Naive thymus-derived CD4-positive, alpha-beta T cell (primary cell): ENCODE measurements at regions not wholly inside any gene's neighbourhood (a gene's known extent, or its start where the extent isn't known, plus 50 kb on each side); places are given as distances from the start of the nearest gene placed in this dataset.

Source experiments
- ATAC-seq: fragments of 150-1000 bp; cut with Tn5 transposase; 2 replicates; pipeline ENCODE4 v1.10.0; 2021; ENCODE audit warnings: mild to moderate bottlenecking, moderate library complexity
- CTCF ChIA-PET: fragments of 350-600 bp; sonication (Branson Sonifier 250); formaldehyde crosslinking; loops from one replicate; lab custom pipeline; 2021; ENCODE audit warnings: antibody characterized with exemption; lab: Charles Lee
- POLR2A ChIA-PET: fragments of 350-600 bp; sonication (Branson Sonifier 250); formaldehyde crosslinking; loops from one replicate; lab custom pipeline; 2021; ENCODE audit warnings: antibody characterized with exemption, inconsistent platforms; lab: Charles Lee
- DNase-seq, 9 donors: peaks; one replicate each; pipeline versions ENCODE4 v3.0.0 to v3.0.0-alpha.2; 2020 to 2022; ENCODE audit warnings: mixed read lengths in 1 of 9
- H3K27ac ChIP-seq: one replicate; pipeline ENCODE4 v1.7.0; 2013; ENCODE audit warnings: mild to moderate bottlenecking, low read depth, low read length, moderate library complexity
- H3K27me3 ChIP-seq, 2 donors: one replicate each; pipeline ENCODE4 v1.7.0; 2013; ENCODE audit warnings: low read length in 2 of 2, mild to moderate bottlenecking in 2 of 2, moderate library complexity in 2 of 2; ENCODE audit not compliant: control insufficient read depth in 2 of 2, insufficient read depth in 2 of 2
- H3K36me3 ChIP-seq, 3 experiments: 1 replicate in 2 of 3; 2 replicates in 1 of 3; pipeline ENCODE4 v1.7.0; 2013; ENCODE audit warnings: low read length in 3 of 3, mild to moderate bottlenecking in 3 of 3, moderate library complexity in 1 of 3; ENCODE audit not compliant: insufficient read depth in 3 of 3, control insufficient read depth in 2 of 3
- H3K4me1 ChIP-seq, 2 donors: one replicate each; pipeline ENCODE4 v1.7.0; 2013; ENCODE audit warnings: low read length in 2 of 2, mild to moderate bottlenecking in 2 of 2, moderate library complexity in 1 of 2; ENCODE audit not compliant: control insufficient read depth in 2 of 2, insufficient read depth in 2 of 2
- H3K4me3 ChIP-seq: 2 replicates; pipeline ENCODE4 v1.7.0; 2013; ENCODE audit warnings: mild to moderate bottlenecking, low read length
- H3K9me3 ChIP-seq, 3 experiments: 1 replicate in 2 of 3; 2 replicates in 1 of 3; pipeline ENCODE4 v1.7.0; 2013; ENCODE audit warnings: low read length in 3 of 3; ENCODE audit not compliant: control insufficient read depth in 2 of 3
- H3K27ac Mint-ChIP-seq, 9 donors: one replicate each; pipeline ENCODE4 v1.8.0; 2020 to 2022; ENCODE audit warnings: mixed read lengths in 9 of 9, mild to moderate bottlenecking in 8 of 9, moderate library complexity in 5 of 9, inconsistent platforms in 2 of 9
- H3K27me3 Mint-ChIP-seq, 5 donors: one replicate each; pipeline ENCODE4 v1.8.0; 2021 to 2022; ENCODE audit warnings: mixed read lengths in 5 of 5, mild to moderate bottlenecking in 1 of 5
- H3K36me3 Mint-ChIP-seq, 5 donors: one replicate each; pipeline ENCODE4 v1.8.0; 2020 to 2022; ENCODE audit warnings: mixed read lengths in 5 of 5, mild to moderate bottlenecking in 3 of 5, inconsistent platforms in 1 of 5
- H3K4me1 Mint-ChIP-seq, 7 donors: one replicate each; pipeline ENCODE4 v1.8.0; 2020 to 2022; ENCODE audit warnings: mixed read lengths in 7 of 7, mild to moderate bottlenecking in 3 of 7, inconsistent platforms in 1 of 7
- H3K4me3 Mint-ChIP-seq, 10 donors: one replicate each; pipeline ENCODE4 v1.8.0; 2020 to 2022; ENCODE audit warnings: mild to moderate bottlenecking in 10 of 10, mixed read lengths in 10 of 10, moderate library complexity in 6 of 10, inconsistent platforms in 2 of 10
- H3K9me3 Mint-ChIP-seq, 11 donors: one replicate each; pipeline ENCODE4 v1.8.0; 2020 to 2022; ENCODE audit warnings: mixed read lengths in 11 of 11, mild to moderate bottlenecking in 4 of 11, inconsistent platforms in 1 of 11, moderate library complexity in 1 of 11
- intact Hi-C, 2 donors: fragments of 100-400 bp; cut with micrococcal nuclease; formaldehyde crosslinking; loops; one replicate each; pipeline ENCODE4 v1.15.1; 2023

DNA sequence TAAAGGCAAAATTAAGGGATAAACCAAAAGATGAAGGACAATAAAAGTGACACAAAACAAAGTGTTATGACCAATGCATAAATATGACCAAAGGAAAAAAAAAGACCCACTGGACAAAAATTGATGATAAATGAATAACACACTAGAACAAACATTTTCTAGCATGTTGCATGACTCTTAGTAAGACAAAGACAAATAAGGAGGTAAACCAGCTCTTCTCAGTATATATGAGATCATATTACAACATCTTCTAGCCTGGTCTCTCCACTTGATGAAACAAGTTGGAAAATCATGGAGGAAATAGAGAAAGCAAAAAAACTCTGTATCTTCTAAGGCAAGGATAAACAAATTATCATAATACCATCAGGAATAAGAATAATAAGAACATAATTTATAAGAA, 163.9 kb upstream of the GBE1 start:
- Histone ChIP-seq H3K4me1 (no peaks in the 10 kb centered on the region), H3K27me3 (no peaks in the 10 kb centered on the region), H3K36me3 (no peaks in the 10 kb centered on the region), H3K27ac (no peak overlapping the region), H3K4me3 (no peak overlapping the region), H3K9me3 (no peaks in the 10 kb centered on the region)
- Mint-ChIP-seq H3K9me3 (no peaks in the 10 kb centered on the region), H3K36me3 (no peaks in the 10 kb centered on the region), H3K27ac (no peak overlapping the region), H3K4me1 (no peaks in the 10 kb centered on the region), H3K27me3 (peaks cover 0 to 12% (median 11%) of the 10 kb centered on the region in 5 donors), H3K4me3 (no peak overlapping the region)
- ChIA-PET POLR2A (no interaction called here), CTCF (no interaction called here)
- DNase-seq, result no peak
- intact Hi-C loops, result no loop called here
- no peak for ATAC-seq

DNA sequence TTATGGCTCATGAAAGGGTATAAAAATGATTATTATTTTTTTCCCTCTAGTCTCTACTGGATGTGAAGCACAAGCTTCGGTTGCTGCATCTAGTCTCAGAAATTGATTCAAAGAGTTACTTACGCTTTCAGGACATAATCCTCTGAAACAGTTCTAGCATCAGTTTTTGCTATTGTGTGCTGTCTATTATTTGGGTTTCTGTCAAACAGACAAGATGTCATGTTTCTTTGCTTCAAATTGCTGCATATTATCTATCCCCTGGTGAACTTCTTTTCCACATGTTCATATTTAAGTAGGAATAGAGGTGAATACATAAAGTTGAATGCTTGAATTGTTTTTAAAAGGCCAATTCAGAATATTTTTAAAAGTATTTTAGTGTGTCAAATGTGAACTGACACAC, 161.6 kb upstream of the GBE1 start:
- intact Hi-C loops, result no loop called here
- H3K27ac Mint-ChIP-seq, result no peak overlapping the region
- no peaks in the 10 kb centered on the region for H3K36me3 Mint-ChIP-seq
- CTCF ChIA-PET, result no interaction called here
- no peaks in the 10 kb centered on the region for H3K4me1 Mint-ChIP-seq
- no peak overlapping the region for H3K4me3 Mint-ChIP-seq
- H3K9me3 ChIP-seq, result no peaks in the 10 kb centered on the region
- POLR2A ChIA-PET, result no interaction called here
- H3K27me3 Mint-ChIP-seq, result peaks cover 0 to 16% (median 12%) of the 10 kb centered on the region in 5 donors
- no peaks in the 10 kb centered on the region for H3K4me1 ChIP-seq
- H3K27ac ChIP-seq, result no peak overlapping the region
- no peak for ATAC-seq
- no peak for DNase-seq
- H3K27me3 ChIP-seq, result no peaks in the 10 kb centered on the region
- no peaks in the 10 kb centered on the region for H3K36me3 ChIP-seq
- no peak overlapping the region for H3K4me3 ChIP-seq
- no peaks in the 10 kb centered on the region for H3K9me3 Mint-ChIP-seq

DNA sequence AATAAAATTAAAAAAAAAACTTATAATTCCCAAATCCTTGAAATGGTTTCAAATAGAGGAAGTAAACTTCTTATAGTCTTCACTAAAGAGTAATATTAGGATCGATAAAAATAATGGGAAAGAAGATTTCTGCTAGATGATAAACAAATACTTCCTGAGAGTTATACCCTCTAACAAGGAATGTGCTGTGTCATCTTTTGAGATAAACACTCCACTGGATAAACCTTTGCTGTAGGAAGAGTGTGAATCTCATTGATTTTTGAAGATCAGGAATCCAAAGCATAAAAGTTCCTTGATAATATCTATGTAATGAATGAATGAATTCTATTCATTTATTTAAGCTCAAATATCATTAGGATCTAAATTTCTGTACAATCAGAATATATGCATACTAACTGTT, 161.0 kb upstream of the GBE1 start:
- H3K9me3 ChIP-seq, result no peaks in the 10 kb centered on the region
- H3K4me3 Mint-ChIP-seq, result no peak overlapping the region
- H3K27me3 ChIP-seq, result no peaks in the 10 kb centered on the region
- no peak overlapping the region for H3K27ac Mint-ChIP-seq
- no peak for DNase-seq
- H3K36me3 ChIP-seq, result no peaks in the 10 kb centered on the region
- no peak overlapping the region for H3K4me3 ChIP-seq
- H3K4me1 ChIP-seq, result no peaks in the 10 kb centered on the region
- peaks cover 0 to 18% (median 12%) of the 10 kb centered on the region in 5 donors for H3K27me3 Mint-ChIP-seq
- POLR2A ChIA-PET, result no interaction called here
- no peak overlapping the region for H3K27ac ChIP-seq
- intact Hi-C loops, result no loop called here
- no peaks in the 10 kb centered on the region for H3K36me3 Mint-ChIP-seq
- ATAC-seq, result no peak
- CTCF ChIA-PET, result no interaction called here
- no peaks in the 10 kb centered on the region for H3K4me1 Mint-ChIP-seq
- no peaks in the 10 kb centered on the region for H3K9me3 Mint-ChIP-seq

DNA sequence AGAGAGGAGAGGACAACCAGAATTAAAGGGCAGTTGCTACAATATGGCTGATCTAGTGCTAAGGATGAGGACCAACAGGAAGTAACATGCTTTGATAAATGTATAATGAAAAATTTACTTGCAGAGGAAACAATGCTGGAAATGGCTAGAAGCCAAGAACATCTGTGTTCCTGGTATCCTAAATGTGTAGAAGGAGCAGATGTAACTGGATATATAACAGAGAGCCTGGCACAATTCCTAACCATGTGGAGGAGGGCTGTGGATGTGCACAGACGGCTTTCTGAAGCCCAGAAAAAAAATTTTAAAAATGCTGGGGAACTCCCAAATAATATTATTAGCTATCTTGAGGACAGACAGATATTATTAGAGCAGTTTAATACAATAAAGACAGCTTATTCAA, 159.4 kb upstream of the GBE1 start:
- ChIA-PET CTCF (interaction anchor here (0.6 kb wide), 1 partner anchor 618 kb away, joined by 3 read pairs; no protein-coding TSS in a partner anchor), POLR2A (no interaction called here)
- no peak overlapping the region for H3K27ac ChIP-seq
- H3K4me3 Mint-ChIP-seq, result no peak overlapping the region
- H3K4me1 ChIP-seq, result no peaks in the 10 kb centered on the region
- no peak overlapping the region for H3K27ac Mint-ChIP-seq
- H3K36me3 Mint-ChIP-seq, result no peaks in the 10 kb centered on the region
- no peak overlapping the region for H3K4me3 ChIP-seq
- DNase-seq (no peak), ATAC-seq (no peak)
- no peaks in the 10 kb centered on the region for H3K36me3 ChIP-seq
- peaks cover 0 to 2% (median 0%) of the 10 kb centered on the region in 11 donors for H3K9me3 Mint-ChIP-seq
- H3K27me3 ChIP-seq, result no peaks in the 10 kb centered on the region
- intact Hi-C loops, result no loop called here
- peaks cover 0 to 18% (median 4%) of the 10 kb centered on the region in 5 donors for H3K27me3 Mint-ChIP-seq
- H3K9me3 ChIP-seq, result no peaks in the 10 kb centered on the region
- no peaks in the 10 kb centered on the region for H3K4me1 Mint-ChIP-seq

DNA sequence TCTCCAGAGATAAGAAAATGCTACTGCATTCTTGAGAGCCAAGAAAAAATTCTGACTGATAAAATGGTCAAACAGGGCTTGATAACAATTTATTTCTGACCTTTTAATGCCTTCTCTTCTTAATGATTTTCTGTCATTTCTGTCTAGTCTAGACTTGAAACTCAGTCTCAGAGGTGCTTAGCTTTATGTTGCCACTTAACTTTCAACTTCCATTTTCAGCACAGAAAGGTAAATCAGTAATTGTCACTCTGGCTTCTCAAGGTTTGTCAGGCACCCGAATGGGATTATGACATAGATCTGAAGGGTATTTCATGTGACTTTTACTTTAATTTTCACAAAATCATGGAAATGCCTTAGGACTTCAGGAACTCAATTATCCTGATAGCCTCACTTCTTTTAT, 155.4 kb upstream of the GBE1 start:
- Mint-ChIP-seq H3K36me3 (no peaks in the 10 kb centered on the region), H3K9me3 (peaks cover 0 to 2% (median 0%) of the 10 kb centered on the region in 11 donors), H3K4me1 (no peaks in the 10 kb centered on the region), H3K27me3 (peaks cover 0 to 12% (median 4%) of the 10 kb centered on the region in 5 donors), H3K27ac (no peak overlapping the region), H3K4me3 (no peak overlapping the region)
- ChIA-PET CTCF (no interaction called here), POLR2A (no interaction called here)
- H3K9me3 ChIP-seq, result no peaks in the 10 kb centered on the region
- intact Hi-C loops, result loop anchor here in 1 of 2 donors (10.0 kb wide), 2 partner anchors 252 to 1162 kb away; no protein-coding TSS in a partner anchor
- DNase-seq, result no peak
- no peaks in the 10 kb centered on the region for H3K4me1 ChIP-seq
- H3K27me3 ChIP-seq, result no peaks in the 10 kb centered on the region
- no peak for ATAC-seq
- no peak overlapping the region for H3K4me3 ChIP-seq
- no peak overlapping the region for H3K27ac ChIP-seq
- H3K36me3 ChIP-seq, result no peaks in the 10 kb centered on the region

DNA sequence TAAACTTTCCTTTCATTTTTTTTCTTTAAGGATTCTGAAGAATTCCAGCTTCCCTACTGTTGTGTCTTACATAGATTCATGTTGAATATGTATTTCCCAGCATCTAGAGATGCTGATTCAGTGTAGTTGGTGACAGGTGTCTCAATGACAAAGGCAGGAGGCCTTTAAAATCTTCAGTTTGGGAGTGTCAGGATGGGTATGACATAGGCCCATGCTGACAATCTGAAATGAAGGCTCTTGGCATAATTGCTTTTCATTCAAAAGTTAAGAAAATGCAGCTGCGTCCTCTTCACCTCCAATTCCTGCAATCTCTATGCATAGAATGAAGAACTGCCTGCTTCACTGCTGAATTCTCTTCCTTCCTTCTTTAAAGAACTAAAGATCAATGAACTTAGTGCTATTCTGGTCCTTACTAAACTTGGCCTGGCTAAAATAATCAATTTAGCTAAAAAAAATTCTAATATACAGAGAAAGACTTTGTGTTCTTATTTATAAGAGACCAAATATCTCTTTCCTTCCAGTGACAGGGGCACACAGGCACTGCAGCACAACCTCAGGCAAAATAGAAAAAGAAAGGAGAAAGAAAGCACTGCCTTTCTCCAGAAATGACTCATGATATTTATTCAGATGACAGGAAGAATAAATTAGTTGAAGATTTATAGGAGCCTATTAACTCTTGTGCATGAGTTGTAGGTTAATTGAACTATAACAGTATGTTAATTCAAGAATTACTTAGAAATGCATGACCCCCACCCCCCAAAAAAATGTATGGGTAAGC, 152.6 kb upstream of the GBE1 start:
- no peak for DNase-seq
- POLR2A ChIA-PET, result no interaction called here
- intact Hi-C loops, result loop anchor here (5.0 to 10.0 kb wide), 4 partner anchors 247 to 1608 kb away; no protein-coding TSS in a partner anchor
- CTCF ChIA-PET, result no interaction called here
- peaks cover 0 to 2% (median 0%) of the 10 kb centered on the region in 7 donors for H3K4me1 Mint-ChIP-seq
- Histone ChIP-seq H3K36me3 (no peaks in the 10 kb centered on the region), H3K9me3 (no peaks in the 10 kb centered on the region), H3K4me3 (no peak overlapping the region), H3K27me3 (no peaks in the 10 kb centered on the region), H3K27ac (no peak overlapping the region), H3K4me1 (no peaks in the 10 kb centered on the region)
- peaks cover 0 to 2% (median 0%) of the 10 kb centered on the region in 11 donors for H3K9me3 Mint-ChIP-seq
- no peak for ATAC-seq
- H3K27ac Mint-ChIP-seq, result no peak overlapping the region
- no peaks in the 10 kb centered on the region for H3K36me3 Mint-ChIP-seq
- no peak overlapping the region for H3K4me3 Mint-ChIP-seq
- peaks cover 0 to 13% (median under 1%) of the 10 kb centered on the region in 5 donors for H3K27me3 Mint-ChIP-seq

DNA sequence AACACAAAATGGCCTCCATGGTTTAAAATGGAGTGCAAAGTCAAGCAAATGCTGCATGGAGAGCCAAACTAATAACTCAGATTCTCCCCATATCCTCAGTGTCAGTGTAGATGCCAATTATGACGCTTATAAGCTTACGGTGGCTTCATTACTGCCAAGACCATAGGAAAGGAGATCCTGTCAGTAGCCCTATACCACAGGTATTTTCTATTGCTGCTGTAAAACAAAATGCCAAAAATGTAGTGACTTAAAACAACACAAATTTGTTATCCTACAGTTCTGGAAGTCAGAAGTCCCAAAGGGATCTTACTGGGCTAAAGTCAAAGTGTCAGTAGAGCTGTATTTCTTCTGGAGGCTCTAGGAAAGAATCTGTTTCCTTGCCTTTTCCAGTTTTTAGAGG, 149.8 kb upstream of the GBE1 start:
- Mint-ChIP-seq H3K4me3 (no peak overlapping the region), H3K36me3 (no peaks in the 10 kb centered on the region), H3K27me3 (peaks cover 0 to 10% (median 7%) of the 10 kb centered on the region in 5 donors), H3K4me1 (peaks cover 0 to 2% (median 0%) of the 10 kb centered on the region in 7 donors), H3K27ac (no peak overlapping the region), H3K9me3 (no peaks in the 10 kb centered on the region)
- POLR2A ChIA-PET, result no interaction called here
- no peaks in the 10 kb centered on the region for H3K36me3 ChIP-seq
- no peak for ATAC-seq
- no peak overlapping the region for H3K27ac ChIP-seq
- no peaks in the 10 kb centered on the region for H3K9me3 ChIP-seq
- H3K4me3 ChIP-seq, result no peak overlapping the region
- intact Hi-C loops, result loop anchor here (5.0 to 10.0 kb wide), 4 partner anchors 244 to 1611 kb away; no protein-coding TSS in a partner anchor
- CTCF ChIA-PET, result no interaction called here
- H3K27me3 ChIP-seq, result no peaks in the 10 kb centered on the region
- DNase-seq, result no peak
- no peaks in the 10 kb centered on the region for H3K4me1 ChIP-seq
